ENCODE measurements at regions not wholly inside any gene's neighbourhood (a gene's known extent, or its start where the extent isn't known, plus 50 kb on each side); places are given as distances from the start of the nearest gene placed in this dataset.

DNA sequence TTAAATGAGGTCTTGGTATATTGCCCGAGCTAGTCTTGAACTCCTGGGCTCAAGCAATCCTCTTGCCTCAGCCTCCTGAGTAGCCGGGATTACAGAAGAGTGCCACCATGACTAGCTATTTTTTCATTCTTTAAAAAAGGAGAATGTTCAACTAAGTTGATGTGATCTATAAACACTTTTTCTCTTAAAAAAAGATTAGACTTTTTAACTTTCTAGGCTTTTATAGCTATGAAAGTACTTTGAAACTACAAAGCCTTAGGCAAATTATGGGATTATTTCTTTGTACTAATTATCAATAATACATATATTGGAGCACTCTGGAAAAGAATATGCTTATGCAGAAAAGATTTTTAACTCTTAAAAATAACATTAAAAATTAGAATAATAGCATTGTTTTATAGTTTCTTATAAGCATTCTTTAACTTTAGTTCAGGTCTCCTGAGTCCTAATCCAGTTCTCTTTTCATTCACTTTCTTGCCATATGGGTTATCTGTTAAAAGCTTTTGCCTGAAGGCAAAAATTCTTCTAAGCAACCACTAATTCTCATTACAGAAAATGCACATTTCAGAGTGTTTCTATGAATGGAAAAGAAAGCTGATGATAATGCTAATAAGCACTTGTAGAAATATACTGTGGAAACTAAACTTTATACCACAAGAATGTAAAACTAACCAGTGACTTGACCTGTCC, 87.8 kb downstream of the DPPA2 start:
- H3K36me3 ChIP-seq = no peaks in the 10 kb centered on the region
- WGBS, 2 donors (ENCODE audit: low coverage in 1 of 2) = 87 to 95% methylated on average over 2 of the region's 2 CpGs
- H3K27me3 ChIP-seq = no peaks in the 10 kb centered on the region
- TF ChIP-seq, protein P1, sequence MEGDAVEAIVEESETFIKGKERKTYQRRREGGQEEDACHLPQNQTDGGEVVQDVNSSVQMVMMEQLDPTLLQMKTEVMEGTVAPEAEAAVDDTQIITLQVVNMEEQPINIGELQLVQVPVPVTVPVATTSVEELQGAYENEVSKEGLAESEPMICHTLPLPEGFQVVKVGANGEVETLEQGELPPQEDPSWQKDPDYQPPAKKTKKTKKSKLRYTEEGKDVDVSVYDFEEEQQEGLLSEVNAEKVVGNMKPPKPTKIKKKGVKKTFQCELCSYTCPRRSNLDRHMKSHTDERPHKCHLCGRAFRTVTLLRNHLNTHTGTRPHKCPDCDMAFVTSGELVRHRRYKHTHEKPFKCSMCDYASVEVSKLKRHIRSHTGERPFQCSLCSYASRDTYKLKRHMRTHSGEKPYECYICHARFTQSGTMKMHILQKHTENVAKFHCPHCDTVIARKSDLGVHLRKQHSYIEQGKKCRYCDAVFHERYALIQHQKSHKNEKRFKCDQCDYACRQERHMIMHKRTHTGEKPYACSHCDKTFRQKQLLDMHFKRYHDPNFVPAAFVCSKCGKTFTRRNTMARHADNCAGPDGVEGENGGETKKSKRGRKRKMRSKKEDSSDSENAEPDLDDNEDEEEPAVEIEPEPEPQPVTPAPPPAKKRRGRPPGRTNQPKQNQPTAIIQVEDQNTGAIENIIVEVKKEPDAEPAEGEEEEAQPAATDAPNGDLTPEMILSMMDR (IDR thresholded peaks at IDR 0.05) = no peak
- TF ChIP-seq POLR2A (IDR thresholded peaks at IDR 0.05) (no peak), POLR2AphosphoS5 (IDR thresholded peaks at IDR 0.05) (no peak), EP300 (IDR thresholded peaks at IDR 0.05; ENCODE audit: low read depth) (no peak)
- no peak for DNase-seq
- no peaks in the 10 kb centered on the region for H3K4me1 ChIP-seq
- intact Hi-C loops (cut with DNase I; ENCODE audit: low total_unique reads) = no loop called here
- no peak overlapping the region for H3K27ac ChIP-seq
- in situ Hi-C loops (cut with MboI; ENCODE audit: low pct_ligation_motif_present in 1 of 4, low pct_unique_long_range_greater_than_20kb in 1 of 4, low sequenced_read_pairs in 3 of 4) = loop anchor here in 1 of 4 donors (25.0 kb wide), 1 partner anchor 166 kb away; no protein-coding TSS in a partner anchor
- H3K9me3 ChIP-seq = no peaks in the 10 kb centered on the region
- no peak overlapping the region for H3K4me3 ChIP-seq

DNA sequence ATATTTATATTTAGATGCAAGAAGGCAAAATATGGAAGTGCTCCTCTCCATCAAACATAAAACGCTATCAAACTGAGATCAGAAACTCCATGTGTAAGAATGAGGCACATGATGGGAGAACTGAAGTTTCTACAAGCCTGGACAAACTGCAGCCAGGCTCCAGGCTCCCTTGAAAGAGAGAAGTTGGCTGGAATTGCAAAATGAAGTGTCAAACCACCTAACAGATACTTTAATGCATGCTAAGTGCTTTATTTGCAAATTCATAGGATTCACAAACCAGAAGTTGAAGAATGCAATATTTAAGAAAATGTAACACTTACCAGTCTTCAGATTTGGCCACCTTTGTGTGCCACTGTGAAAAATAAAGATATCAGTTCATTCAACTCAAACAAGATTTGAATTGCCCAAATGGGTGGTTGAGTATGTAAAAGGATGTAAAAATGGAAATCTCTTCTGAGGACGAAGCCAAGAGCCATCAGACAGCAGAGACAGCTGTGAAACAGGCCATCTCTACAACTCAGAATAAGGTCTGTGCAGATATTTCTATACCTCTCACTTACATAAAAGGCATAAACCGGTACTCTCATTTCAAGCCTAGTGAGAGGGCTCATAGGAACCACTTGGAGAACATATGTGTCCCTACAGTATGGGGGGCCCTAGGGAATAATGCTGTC, 87.0 kb downstream of the DPPA2 start:
- no peaks in the 10 kb centered on the region for H3K4me1 ChIP-seq
- H3K36me3 ChIP-seq = no peaks in the 10 kb centered on the region
- H3K4me3 ChIP-seq = no peak overlapping the region
- 76 to 93% methylated on average over 3 of the region's 3 CpGs for WGBS, 2 donors (ENCODE audit: low coverage in 1 of 2)
- no peak overlapping the region for H3K27ac ChIP-seq
- TF ChIP-seq POLR2AphosphoS5 (IDR thresholded peaks at IDR 0.05) (no peak), POLR2A (IDR thresholded peaks at IDR 0.05) (no peak), EP300 (IDR thresholded peaks at IDR 0.05; ENCODE audit: low read depth) (no peak)
- TF ChIP-seq, protein P1 (IDR thresholded peaks at IDR 0.05) = no peak
- no peaks in the 10 kb centered on the region for H3K27me3 ChIP-seq
- DNase-seq = no peak
- intact Hi-C loops (cut with DNase I; ENCODE audit: low total_unique reads) = no loop called here
- H3K9me3 ChIP-seq = no peaks in the 10 kb centered on the region
- in situ Hi-C loops (cut with MboI; ENCODE audit: low pct_ligation_motif_present in 1 of 4, low pct_unique_long_range_greater_than_20kb in 1 of 4, low sequenced_read_pairs in 3 of 4) = loop anchor here in 1 of 4 donors (25.0 kb wide), 1 partner anchor 167 kb away; no protein-coding TSS in a partner anchor

DNA sequence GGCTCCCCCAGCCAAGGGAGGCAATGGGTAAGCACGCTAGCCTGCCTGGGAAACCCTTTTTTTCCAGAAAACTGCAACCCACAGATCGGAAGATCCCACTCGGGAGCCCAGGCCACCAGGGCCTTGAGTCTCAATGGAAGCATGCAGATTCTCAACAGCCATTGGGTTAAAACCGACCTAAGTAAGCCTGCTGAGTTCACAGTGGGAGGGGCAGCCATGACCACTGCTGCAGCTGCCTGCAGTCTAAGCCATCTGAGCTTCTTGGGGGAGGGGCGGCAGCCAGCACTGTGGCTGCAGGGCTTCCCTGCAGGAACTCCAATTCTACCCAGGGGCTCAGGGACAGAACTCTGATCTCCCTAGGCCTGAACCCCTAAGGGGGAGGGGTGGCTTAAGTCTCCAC, 82.0 kb downstream of the DPPA2 start:
- in situ Hi-C loops (cut with MboI; ENCODE audit: low pct_ligation_motif_present in 1 of 4, low pct_unique_long_range_greater_than_20kb in 1 of 4, low sequenced_read_pairs in 3 of 4) (loop anchor here in 1 of 4 donors (25.0 kb wide), 1 partner anchor 172 kb away; no protein-coding TSS in a partner anchor), intact Hi-C loops (cut with DNase I; ENCODE audit: low total_unique reads) (no loop called here)
- DNase-seq = no peak
- 85% methylated on average over 5 of the region's 5 CpGs; no CpG with 5 or more reads in 1 of the 2 donors for WGBS, 2 donors (ENCODE audit: low coverage in 1 of 2)
- H3K9me3 ChIP-seq = no peaks in the 10 kb centered on the region
- no peaks in the 10 kb centered on the region for H3K4me1 ChIP-seq
- TF ChIP-seq, protein P1 (IDR thresholded peaks at IDR 0.05) = no peak
- TF ChIP-seq POLR2AphosphoS5 (IDR thresholded peaks at IDR 0.05) (no peak), EP300 (IDR thresholded peaks at IDR 0.05; ENCODE audit: low read depth) (no peak), POLR2A (IDR thresholded peaks at IDR 0.05) (no peak)
- no peak overlapping the region for H3K4me3 ChIP-seq
- H3K36me3 ChIP-seq = no peaks in the 10 kb centered on the region
- no peaks in the 10 kb centered on the region for H3K27me3 ChIP-seq
- no peak overlapping the region for H3K27ac ChIP-seq

DNA sequence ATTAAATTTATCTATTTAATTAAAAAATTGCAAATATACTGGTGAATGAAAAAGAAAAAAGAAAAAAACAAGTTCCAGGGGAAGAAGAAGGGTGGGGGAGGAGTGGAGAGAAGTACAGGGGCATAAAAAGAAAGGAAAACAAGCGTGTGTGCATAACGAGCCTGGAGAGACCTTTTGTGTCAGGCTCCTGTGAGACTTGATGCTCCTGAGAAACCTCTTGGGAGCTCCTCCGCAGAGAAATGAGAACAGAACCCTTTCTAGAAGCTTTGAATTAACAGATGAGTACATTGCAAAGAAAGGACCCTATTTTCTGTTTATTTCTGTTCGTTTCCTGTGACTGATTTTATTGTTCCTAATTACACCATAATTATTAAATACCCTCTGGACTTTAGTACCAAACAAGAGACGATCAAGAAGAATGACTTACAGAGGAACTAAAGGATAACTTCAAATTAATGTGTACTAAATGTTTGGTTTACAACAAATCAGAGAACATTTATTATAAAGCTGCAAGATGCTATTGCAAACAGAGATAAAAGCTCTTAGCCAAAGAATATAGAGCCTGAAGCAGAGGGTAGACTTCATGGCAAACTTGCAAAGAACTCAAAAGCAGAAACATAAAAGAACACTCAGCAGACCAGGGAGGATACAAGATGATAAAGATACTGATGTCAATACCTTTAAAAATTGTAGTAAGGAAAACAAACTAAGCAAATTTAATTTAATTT, 74.7 kb downstream of the DPPA2 start:
- H3K4me3 ChIP-seq = no peak overlapping the region
- TF ChIP-seq POLR2A (IDR thresholded peaks at IDR 0.05) (no peak), POLR2AphosphoS5 (IDR thresholded peaks at IDR 0.05) (no peak), EP300 (IDR thresholded peaks at IDR 0.05; ENCODE audit: low read depth) (no peak)
- TF ChIP-seq, protein P1 (IDR thresholded peaks at IDR 0.05) = no peak
- no peak overlapping the region for H3K27ac ChIP-seq
- H3K9me3 ChIP-seq = no peaks in the 10 kb centered on the region
- in situ Hi-C loops (cut with MboI; ENCODE audit: low pct_ligation_motif_present in 1 of 4, low pct_unique_long_range_greater_than_20kb in 1 of 4, low sequenced_read_pairs in 3 of 4) = loop anchor here in 1 of 4 donors (25.0 kb wide), 1 partner anchor 179 kb away; no protein-coding TSS in a partner anchor
- no peaks in the 10 kb centered on the region for H3K36me3 ChIP-seq
- no peak for DNase-seq
- intact Hi-C loops (cut with DNase I; ENCODE audit: low total_unique reads) = no loop called here
- H3K27me3 ChIP-seq = no peaks in the 10 kb centered on the region
- 25 to 26% methylated on average over 4 to 5 of the region's 5 CpGs for WGBS, 2 donors (ENCODE audit: low coverage in 1 of 2)
- H3K4me1 ChIP-seq = no peaks in the 10 kb centered on the region

All from transverse colon (tissue), 4 donors.